ENCODE measurements at regions not wholly inside any gene's neighbourhood (a gene's known extent, or its start where the extent isn't known, plus 50 kb on each side); places are given as distances from the start of the nearest gene placed in this dataset.
"Not testable (repeated sequence)": the region's sequence is repeated elsewhere in the genome, so short reads cannot be mapped to it uniquely, and the experiment has no call there.

GRCh38 chr3:164023480-164023879 is 1054.8 kb downstream of the SI start:
- Histone ChIP-seq H3K27me3 (no peaks in the 10 kb centered on the region), H3K27ac (no peak overlapping the region), H3K4me3 (no peak overlapping the region), H3K4me1 (ENCODE audit: low read depth) (no peaks in the 10 kb centered on the region), H3K36me3 (no peaks in the 10 kb centered on the region), H3K9me3 (ENCODE audit: low read depth) (no peaks in the 10 kb centered on the region)
- no peak for DNase-seq (ENCODE audit: low read depth in 1 of 2, low spot score in 1 of 2)
- TF ChIP-seq CTCF (IDR thresholded peaks at IDR 0.05; ENCODE audit: low read depth, low read length) = no peak

- TF ChIP-seq CTCF (IDR thresholded peaks at IDR 0.05; ENCODE audit: low read depth, low read length) = no peak
- Histone ChIP-seq H3K4me1 (ENCODE audit: low read depth) (no peaks in the 10 kb centered on the region), H3K27me3 (no peaks in the 10 kb centered on the region), H3K27ac (no peak overlapping the region), H3K36me3 (no peaks in the 10 kb centered on the region), H3K4me3 (no peak overlapping the region), H3K9me3 (ENCODE audit: low read depth) (no peaks in the 10 kb centered on the region)
- no peak for DNase-seq (ENCODE audit: low read depth in 1 of 2, low spot score in 1 of 2)
These were observed 1059.8 kb downstream of the SI start for GRCh38 chr3:164018500-164018899.

GRCh38 chr3:164007765-164008164 is 1070.5 kb downstream of the SI start:
- H3K27ac ChIP-seq = no peak overlapping the region
- no peaks in the 10 kb centered on the region for H3K4me1 ChIP-seq (ENCODE audit: low read depth)
- no peaks in the 10 kb centered on the region for H3K27me3 ChIP-seq
- H3K9me3 ChIP-seq (ENCODE audit: low read depth) = no peaks in the 10 kb centered on the region
- H3K36me3 ChIP-seq = no peaks in the 10 kb centered on the region
- no peak for TF ChIP-seq CTCF (IDR thresholded peaks at IDR 0.05; ENCODE audit: low read depth, low read length)
- no peak overlapping the region for H3K4me3 ChIP-seq
- DNase-seq (ENCODE audit: low read depth in 1 of 2, low spot score in 1 of 2) = no peak

- Histone ChIP-seq H3K9me3 (ENCODE audit: low read depth) (no peaks in the 10 kb centered on the region), H3K36me3 (no peaks in the 10 kb centered on the region), H3K27ac (no peak overlapping the region), H3K4me3 (no peak overlapping the region), H3K27me3 (no peaks in the 10 kb centered on the region), H3K4me1 (ENCODE audit: low read depth) (no peaks in the 10 kb centered on the region)
- no peak for TF ChIP-seq CTCF (IDR thresholded peaks at IDR 0.05; ENCODE audit: low read depth, low read length)
- DNase-seq (ENCODE audit: low read depth in 1 of 2, low spot score in 1 of 2) = no peak
These were observed 1074.1 kb downstream of the SI start for GRCh38 chr3:164004205-164004604.

- not testable (repeated sequence) for H3K36me3 ChIP-seq; H3K4me3 ChIP-seq; H3K9me3 ChIP-seq (ENCODE audit: low read depth); DNase-seq (ENCODE audit: low read depth in 1 of 2, low spot score in 1 of 2); H3K27ac ChIP-seq; H3K27me3 ChIP-seq; H3K4me1 ChIP-seq (ENCODE audit: low read depth)
These were observed 1075.3 kb downstream of the SI start for GRCh38 chr3:164003016-164003415.

- Histone ChIP-seq H3K9me3 (ENCODE audit: low read depth) (no peaks in the 10 kb centered on the region), H3K36me3 (no peaks in the 10 kb centered on the region), H3K27ac (no peak overlapping the region), H3K4me3 (no peak overlapping the region), H3K4me1 (ENCODE audit: low read depth) (no peaks in the 10 kb centered on the region), H3K27me3 (no peaks in the 10 kb centered on the region)
- DNase-seq (ENCODE audit: low read depth in 1 of 2, low spot score in 1 of 2) = no peak
- TF ChIP-seq CTCF (IDR thresholded peaks at IDR 0.05; ENCODE audit: low read depth, low read length) = no peak
These were observed 1094.4 kb downstream of the SI start for GRCh38 chr3:163983940-163984339.
